Breast epithelium (tissue), 3 donors: ENCODE measurements at regions not wholly inside any gene's neighbourhood (a gene's known extent, or its start where the extent isn't known, plus 50 kb on each side); places are given as distances from the start of the nearest gene placed in this dataset.

Experiments
- CTCF ChIP-seq, 3 donors: fragments of 450-650 bp; IDR thresholded peaks; one replicate each; pipeline ENCODE4 v1.5.1; 2016 to 2017; ENCODE audit warnings: antibody characterized with exemption in 3 of 3, mild to moderate bottlenecking in 3 of 3, moderate library complexity in 3 of 3
- POLR2A ChIP-seq: fragments of 450-650 bp; IDR thresholded peaks from one replicate; pipeline ENCODE4 v1.6.1; 2016; ENCODE audit warnings: antibody characterized with exemption, mild to moderate bottlenecking, moderate library complexity
- POLR2AphosphoS5 ChIP-seq, 3 donors: sonication (generic); formaldehyde crosslinking; IDR thresholded peaks; one replicate each; pipeline ENCODE4 v1.6.1; 2017; ENCODE audit warnings: antibody characterized with exemption in 3 of 3

- TF ChIP-seq POLR2AphosphoS5 (IDR thresholded peaks at IDR 0.05) (no peak), CTCF (IDR thresholded peaks at IDR 0.05) (no peak), POLR2A (no peak)
Measured at GRCh38 chr16:54787045-54787444, 143.6 kb upstream of the IRX5 start.
